ENCODE measurements at regions not wholly inside any gene's neighbourhood (a gene's known extent, or its start where the extent isn't known, plus 50 kb on each side); places are given as distances from the start of the nearest gene placed in this dataset.

GRCh38 chr5:135269199-135269598 lies 129.8 kb downstream of the MACROH2A1 start:
- ATAC-seq = no peak
- DNase-seq (ENCODE audit: low spot score) = no peak
- POLR2A ChIA-PET = no interaction called here
- Histone ChIP-seq H3K4me3 (replicated peaks in 1 of 3; ENCODE audit: insufficient read depth in 1 of 3, low read depth in 2 of 3, low read length in 3 of 3) (no peak overlapping the region), H3K36me3 (replicated peaks in 1 of 2; ENCODE audit: control insufficient read depth in 1 of 2, insufficient read depth in 2 of 2, low read length in 2 of 2) (no peaks in the 10 kb centered on the region), H3K27me3 (ENCODE audit: control insufficient read depth in 1 of 2, insufficient read depth in 2 of 2, low read length in 2 of 2) (no peaks in the 10 kb centered on the region), H3K4me2 (ENCODE audit: low read depth, low read length) (no peak overlapping the region), H3K27ac (ENCODE audit: extremely low read length, insufficient read depth, low read length) (no peak overlapping the region), H4K20me1 (ENCODE audit: insufficient read depth, low read length) (no peaks in the 10 kb centered on the region), H3K79me2 (ENCODE audit: insufficient read depth, low read length) (peaks cover 4% of the 10 kb centered on the region), H2AFZ (ENCODE audit: low read length) (no peak overlapping the region), H3K9ac (ENCODE audit: insufficient read depth, low read depth, low read length) (no peak overlapping the region), H3K4me1 (ENCODE audit: insufficient read depth, low read length) (peaks cover 58% of the 10 kb centered on the region), H3K9me3 (ENCODE audit: low read length) (no peaks in the 10 kb centered on the region)
- intact Hi-C loops (cut with micrococcal nuclease; ENCODE audit: unreplicated experiment) (loop anchor here (5.0 kb wide), 1 partner anchor 33 kb away; no protein-coding TSS in a partner anchor), in situ Hi-C loops (cut with HindIII; ENCODE audit: extremely low pct_ligation_motif_present, low pct_unique_long_range_greater_than_20kb) (no loop called here)
- 98% methylated on average over 2 of the region's 2 CpGs for WGBS (ENCODE audit: low lambda C conversion rate)
- FAIRE-seq = no peak
- BruUV-seq (replicated peaks) = no TSS peak
- TF ChIP-seq ZUFSP (CRISPR knock-in tag; IDR thresholded peaks at IDR 0.05; ENCODE audit: borderline replicate concordance) (no peak), ZKSCAN5 (CRISPR knock-in tag; IDR thresholded peaks at IDR 0.05) (no peak), GMEB2 (CRISPR knock-in tag; IDR thresholded peaks at IDR 0.05; ENCODE audit: low read depth) (no peak), POGK (CRISPR knock-in tag; conservative IDR thresholded peaks at IDR 0.05) (no peak), SNAPC2 (CRISPR knock-in tag; IDR thresholded peaks at IDR 0.05) (no peak), PREB (CRISPR knock-in tag; IDR thresholded peaks at IDR 0.05) (no peak), ZBTB26 (CRISPR knock-in tag; IDR thresholded peaks at IDR 0.05; ENCODE audit: borderline replicate concordance) (no peak), MYC (CRISPR knock-in tag; IDR thresholded peaks at IDR 0.05; ENCODE audit: borderline replicate concordance) (no peak), CC2D1A (CRISPR knock-in tag; IDR thresholded peaks at IDR 0.05) (no peak), ZNF225 (CRISPR knock-in tag; IDR thresholded peaks at IDR 0.05) (no peak), SAP130 (CRISPR knock-in tag; IDR thresholded peaks at IDR 0.05; ENCODE audit: low read depth) (no peak), ZSCAN31 (CRISPR knock-in tag; IDR thresholded peaks at IDR 0.05; ENCODE audit: low read depth) (no peak), MLLT10 (CRISPR knock-in tag; IDR thresholded peaks at IDR 0.05) (no peak), TRIM22 (IDR thresholded peaks at IDR 0.05) (no peak), ZBTB7B (CRISPR knock-in tag; IDR thresholded peaks at IDR 0.05) (no peak), PHB2 (IDR thresholded peaks at IDR 0.05; ENCODE audit: partially characterized antibody) (no peak), SP2 (CRISPR knock-in tag; IDR thresholded peaks at IDR 0.05) (no peak)
- CTCF ChIA-PET (ENCODE audit: low intra/inter-chr PET ratio, low total read pairs) = no interaction called here

Data from HepG2 (cell line).